K562 (cell line): ENCODE measurements at regions not wholly inside any gene's neighbourhood (a gene's known extent, or its start where the extent isn't known, plus 50 kb on each side); places are given as distances from the start of the nearest gene placed in this dataset.

Source experiments
- ATAC-seq: fragments of 200-7000 bp; cut with Tn5 transposase; 3 replicates; pipeline ENCODE4 v1.9.1; 2020; ENCODE audit warnings: moderate library complexity
- BruUV-seq: library from RNA; stranded (reverse); fragments of 400-500 nt; replicated peaks from 2 replicates; lab custom pipeline; 2021; lab: Mats Ljungman, UMichigan
- CTCF ChIA-PET: fragments of 300-600 bp; formaldehyde crosslinking; extraction: SDS; loops from one replicate; lab custom pipeline; 2021; ENCODE audit warnings: low intra/inter-chr PET ratio; lab: Yijun Ruan, JAX
- POLR2A ChIA-PET: fragments of 300-600, 350-650 bp; sonication (Branson Sonifier 250); formaldehyde crosslinking; extraction: SDS; loops from one replicate; lab custom pipeline; 2021; ENCODE audit warnings: antibody characterized with exemption, inconsistent platforms; lab: Yijun Ruan, JAX
- DNase-seq, 4 experiments: peaks; one replicate each; pipeline versions ENCODE4 v3.0.0 to v3.0.0-alpha.2; 2011 to 2018; ENCODE audit warnings: low spot score in 3 of 4, mixed read lengths in 3 of 4; ENCODE audit errors: extremely low read depth in 1 of 4
- FAIRE-seq: peaks from 2 replicates; lab custom pipeline; 2011; peaks lifted over from hg19 to GRCh38; lab: Jason Lieb, UNC
- H2AFZ ChIP-seq: 2 replicates; pipeline ENCODE4 v1.6.0; 2011; ENCODE audit warnings: low read depth, low read length, control low read depth, inconsistent platforms
- H3K27ac ChIP-seq: fragments of 200-600 bp; 3 replicates; pipeline ENCODE4 v1.8.0; 2011; ENCODE audit warnings: low read depth, mild to moderate bottlenecking, control low read depth, inconsistent platforms, low read length, moderate library complexity, mixed read lengths; ENCODE audit errors: extremely low read depth
- H3K27me3 ChIP-seq, 2 experiments: fragments of 300-600 bp in 1 of 2; 2 replicates in 1 of 2; 3 replicates in 1 of 2; pipeline versions ENCODE4 v1.6.0 to v1.8.0; 2011; ENCODE audit warnings: inconsistent platforms in 2 of 2, low read length in 2 of 2, mild to moderate bottlenecking in 1 of 2, mixed read lengths in 1 of 2, moderate library complexity in 1 of 2; ENCODE audit not compliant: control insufficient read depth in 2 of 2, insufficient read depth in 2 of 2
- H3K36me3 ChIP-seq: fragments of 300-600 bp; 3 replicates; pipeline ENCODE4 v1.8.0; 2011; ENCODE audit warnings: mild to moderate bottlenecking, low read length, inconsistent platforms; ENCODE audit not compliant: control insufficient read depth, insufficient read depth
- H3K4me1 ChIP-seq, 2 experiments: fragments of 200-600 bp in 1 of 2; replicated peaks in 1 of 2; 2 replicates in 1 of 2; 3 replicates in 1 of 2; pipeline versions ENCODE4 v1.5.1 to v1.8.0; 2011; ENCODE audit warnings: inconsistent platforms in 2 of 2, low read length in 2 of 2, mild to moderate bottlenecking in 1 of 2, mixed read lengths in 1 of 2, moderate library complexity in 1 of 2; ENCODE audit not compliant: control insufficient read depth in 2 of 2, insufficient read depth in 2 of 2
- H3K4me2 ChIP-seq: 2 replicates; pipeline ENCODE4 v1.6.1; 2011; ENCODE audit warnings: low read length, control low read depth, inconsistent platforms, mixed read lengths; ENCODE audit not compliant: insufficient read depth
- H3K4me3 ChIP-seq: fragments of 200-600 bp; sonication (generic), shearing (Covaris generic); 2 replicates; pipeline ENCODE4 v1.5.1; 2016; ENCODE audit warnings: control low read depth, inconsistent platforms
- H3K79me2 ChIP-seq: fragments of 200-600 bp; 3 replicates; pipeline ENCODE4 v1.8.0; 2011; ENCODE audit warnings: low read length, inconsistent platforms; ENCODE audit not compliant: control insufficient read depth, insufficient read depth
- H3K9ac ChIP-seq, 2 experiments: 2 replicates each; pipeline versions ENCODE4 v1.6.0 to v1.6.1; 2011; ENCODE audit warnings: low read depth in 2 of 2, low read length in 2 of 2, control low read depth in 1 of 2, inconsistent platforms in 1 of 2, mild to moderate bottlenecking in 1 of 2, mixed read lengths in 1 of 2; ENCODE audit not compliant: insufficient read depth in 1 of 2
- H3K9me1 ChIP-seq: one replicate; pipeline ENCODE4 v1.6.0; 2011; ENCODE audit warnings: inconsistent platforms, mild to moderate bottlenecking, low read length, moderate library complexity; ENCODE audit not compliant: control insufficient read depth, insufficient read depth
- H3K9me3 ChIP-seq: replicated peaks from 2 replicates; pipeline ENCODE4 v1.5.1; 2011; ENCODE audit warnings: low read depth, low read length, inconsistent platforms; ENCODE audit not compliant: control insufficient read depth, insufficient read depth
- H4K20me1 ChIP-seq: replicated peaks from 2 replicates; pipeline ENCODE4 v1.6.1; 2011; ENCODE audit warnings: low read length, inconsistent platforms, mixed read lengths; ENCODE audit not compliant: control insufficient read depth, insufficient read depth
- AFF4 ChIP-seq: sonication (generic); formaldehyde crosslinking; IDR thresholded peaks from 2 replicates; pipeline ENCODE4 v1.8.0; 2023; ENCODE audit warnings: mild to moderate bottlenecking, missing genetic modification reagents
- BHLHE40 ChIP-seq: IDR thresholded peaks from 2 replicates; pipeline ENCODE4 v1.6.1; 2011; ENCODE audit warnings: low read length, improper control_type of control experiment
- CREB5 ChIP-seq: fragments of 250-450 bp; sonication (Bioruptor Pico); IDR thresholded peaks from 2 replicates; pipeline ENCODE4 v1.5.0; 2020; ENCODE audit warnings: mild to moderate bottlenecking
- DACH1 ChIP-seq: fragments of 450-650 bp; IDR thresholded peaks from 2 replicates; pipeline ENCODE4 v1.6.1; 2018; ENCODE audit not compliant: partially characterized antibody
- GATAD2B ChIP-seq: fragments of 450-650 bp; IDR thresholded peaks from 2 replicates; pipeline ENCODE4 v1.6.1; 2017; ENCODE audit warnings: mild to moderate bottlenecking, borderline replicate concordance
- HNRNPL ChIP-seq: fragments of 200-400 bp; formaldehyde crosslinking; IDR thresholded peaks from 2 replicates; pipeline ENCODE4 v1.6.1; 2017; ENCODE audit warnings: low read depth, mild to moderate bottlenecking, low read length
- MCM7 ChIP-seq, 2 experiments: fragments of 450-650 bp; IDR thresholded peaks; 2 replicates each; pipeline ENCODE4 v1.6.1; 2016 to 2018
- ZBTB8A ChIP-seq: fragments of 450-650 bp; IDR thresholded peaks from 2 replicates; pipeline ENCODE4 v1.6.1; 2018; ENCODE audit warnings: mild to moderate bottlenecking, moderate library complexity; ENCODE audit not compliant: partially characterized antibody
- ZNF316 ChIP-seq: fragments of 450-650 bp; IDR thresholded peaks from 2 replicates; pipeline ENCODE4 v1.6.1; 2016
- ZNF398 ChIP-seq: fragments of 250-450 bp; sonication (Bioruptor Pico); IDR thresholded peaks from 2 replicates; pipeline ENCODE4 v1.8.0; 2021; ENCODE audit warnings: moderate library complexity, mild to moderate bottlenecking, inconsistent platforms
- WGBS: fragments of 100-300 bp; shearing (Covaris generic); methylation state at CpG from one replicate; pipeline ENCODE4 v1.1.6; 2016; ENCODE audit warnings: low coverage, mixed read lengths; ENCODE audit not compliant: insufficient coverage; ENCODE audit errors: missing lambda C conversion rate; 5-methylcytosine and 5-hydroxymethylcytosine counted together
- in situ Hi-C: fragments of 300-500 bp; cut with MboI; formaldehyde crosslinking; loops from 4 replicates; pipeline ENCODE4 v1.15.0; 2018; ENCODE audit warnings: inconsistent platforms, mixed read lengths
- intact Hi-C: fragments of 100-400 bp; cut with micrococcal nuclease; formaldehyde crosslinking; loops from 2 replicates; pipeline ENCODE4 v1.14.2; 2022

GRCh38 chr2:204202253-204202652, 265.7 kb downstream of the ICOS start:
- Histone ChIP-seq H3K9ac (no peak overlapping the region), H3K27me3 (no peaks in the 10 kb centered on the region), H2AFZ (no peak overlapping the region), H4K20me1 (no peaks in the 10 kb centered on the region), H3K36me3 (no peaks in the 10 kb centered on the region), H3K79me2 (no peaks in the 10 kb centered on the region), H3K9me1 (no peaks in the 10 kb centered on the region), H3K4me3 (no peak overlapping the region), H3K4me2 (no peak overlapping the region), H3K27ac (no peak overlapping the region), H3K9me3 (no peaks in the 10 kb centered on the region), H3K4me1 (no peaks in the 10 kb centered on the region)
- TF ChIP-seq AFF4 (CRISPR knock-in tag), result no peak
- POLR2A ChIA-PET, result no interaction called here
- no peak for FAIRE-seq
- CTCF ChIA-PET, result no interaction called here
- intact Hi-C loops, result no loop called here
- BruUV-seq, result no TSS peak
- in situ Hi-C loops, result no loop called here
- ATAC-seq, result no peak
- DNase-seq, result no peak
- 0% methylated on average over 1 of the region's 1 CpG for WGBS

- intact Hi-C loops, result no loop called here
- BruUV-seq, result no TSS peak
- 0% methylated on average over 4 of the region's 4 CpGs for WGBS
- Histone ChIP-seq H3K4me2 (no peak overlapping the region), H4K20me1 (no peaks in the 10 kb centered on the region), H3K36me3 (no peaks in the 10 kb centered on the region), H3K9ac (no peak overlapping the region), H3K4me1 (no peaks in the 10 kb centered on the region), H3K27ac (no peak overlapping the region), H3K9me3 (no peaks in the 10 kb centered on the region), H3K27me3 (no peaks in the 10 kb centered on the region)
- DNase-seq, result no peak
- TF ChIP-seq DACH1 (no peak), ZNF398 (CRISPR knock-in tag) (no peak), ZBTB8A (no peak), MCM7 (IDR thresholded peaks at IDR 0.05) (no peak), BHLHE40 (no peak), ZNF316 (no peak), HNRNPL (no peak), CREB5 (CRISPR knock-in tag) (no peak), GATAD2B (no peak)
- TF ChIP-seq, all 486 proteins: peak for 0
- POLR2A ChIA-PET, result no interaction called here
- in situ Hi-C loops, result no loop called here
- Histone ChIP-seq H3K9me1 (no peaks in the 10 kb centered on the region), H2AFZ (no peak overlapping the region), H3K79me2 (no peaks in the 10 kb centered on the region), H3K4me3 (no peak overlapping the region)
- FAIRE-seq, result no peak
- ATAC-seq, result no peak
- CTCF ChIA-PET, result no interaction called here
Observed at GRCh38 chr2:204203704-204204103, 267.1 kb downstream of the ICOS start.
